Lung (tissue), 11 donors: ENCODE measurements at regions not wholly inside any gene's neighbourhood (a gene's known extent, or its start where the extent isn't known, plus 50 kb on each side); places are given as distances from the start of the nearest gene placed in this dataset.
"Not testable (repeated sequence)": the region's sequence is repeated elsewhere in the genome, so short reads cannot be mapped to it uniquely, and the experiment has no call there.

Experiments used
- ATAC-seq: fragments of 200-7000 bp; cut with Tn5 transposase; one replicate; pipeline ENCODE4 v1.9.1; 2020; ENCODE audit warnings: moderate number of reproducible peaks; ENCODE audit not compliant: insufficient read depth, low FRiP score
- DNase-seq, 3 donors: peaks; one replicate each; pipeline ENCODE4 v3.0.0-alpha.2; 2013 to 2017
- H3K27ac ChIP-seq, 2 donors: one replicate each; pipeline ENCODE4 v1.5.1; 2013; ENCODE audit warnings: mild to moderate bottlenecking in 2 of 2, moderate library complexity in 2 of 2, control low read depth in 1 of 2, inconsistent platforms in 1 of 2, low read depth in 1 of 2, low read length in 1 of 2
- H3K27me3 ChIP-seq, 3 donors: one replicate each; pipeline ENCODE4 v1.5.1; 2013; ENCODE audit warnings: low read length in 2 of 3; ENCODE audit not compliant: control insufficient read depth in 3 of 3, insufficient read depth in 3 of 3
- H3K36me3 ChIP-seq, 4 donors: one replicate each; pipeline ENCODE4 v1.5.1; 2013; ENCODE audit warnings: low read length in 4 of 4, mild to moderate bottlenecking in 1 of 4, moderate library complexity in 1 of 4; ENCODE audit not compliant: control insufficient read depth in 4 of 4, insufficient read depth in 4 of 4
- H3K4me1 ChIP-seq, 5 donors: one replicate each; pipeline ENCODE4 v1.5.1; 2013; ENCODE audit warnings: low read length in 5 of 5, mild to moderate bottlenecking in 2 of 5, moderate library complexity in 1 of 5; ENCODE audit not compliant: control insufficient read depth in 5 of 5, insufficient read depth in 5 of 5
- H3K4me3 ChIP-seq: one replicate; pipeline ENCODE4 v1.5.1; 2013; ENCODE audit warnings: mild to moderate bottlenecking, control low read depth, moderate library complexity
- H3K9ac ChIP-seq, 2 donors: one replicate each; pipeline ENCODE4 v1.5.1; 2013; ENCODE audit warnings: low read length in 2 of 2, control low read depth in 1 of 2; ENCODE audit not compliant: insufficient read depth in 1 of 2
- H3K9me3 ChIP-seq, 4 donors: one replicate each; pipeline ENCODE4 v1.5.1; 2013; ENCODE audit warnings: low read length in 3 of 4, mild to moderate bottlenecking in 1 of 4, moderate library complexity in 1 of 4; ENCODE audit not compliant: control insufficient read depth in 4 of 4, insufficient read depth in 3 of 4
- WGBS, 2 donors: extraction: QIAGEN DNeasy Blood & Tissue Kit; methylation state at CpG; one replicate each; pipeline ENCODE4 v1.1.7; 2013; 5-methylcytosine and 5-hydroxymethylcytosine counted together
- TF ChIP-seq, protein P1 (sequence below): IDR thresholded peaks from 2 replicates; pipeline ENCODE4 v1.5.1; 2012; ENCODE audit warnings: mild to moderate bottlenecking; ENCODE audit errors: control extremely low read depth, extremely low read depth
- donor health status: control.
- donor health status: control.
- donor health status: Bipolar disorder and iron deficiency.
- donor health status: healthy.
- donor health status: DM: yes; HTN: yes; CAD: no.

- no peak for DNase-seq
- Histone ChIP-seq H3K4me3 (no peak overlapping the region), H3K27me3 (no peaks in the 10 kb centered on the region), H3K27ac (no peak overlapping the region), H3K9me3 (peaks cover 0 to 5% (median 0%) of the 10 kb centered on the region in 4 donors), H3K4me1 (peaks cover 0 to 2% (median 0%) of the 10 kb centered on the region in 5 donors), H3K36me3 (no peaks in the 10 kb centered on the region), H3K9ac (no peak overlapping the region)
- 85 to 96% methylated on average over 2 of the region's 2 CpGs for WGBS, 2 donors
- TF ChIP-seq, protein P1, sequence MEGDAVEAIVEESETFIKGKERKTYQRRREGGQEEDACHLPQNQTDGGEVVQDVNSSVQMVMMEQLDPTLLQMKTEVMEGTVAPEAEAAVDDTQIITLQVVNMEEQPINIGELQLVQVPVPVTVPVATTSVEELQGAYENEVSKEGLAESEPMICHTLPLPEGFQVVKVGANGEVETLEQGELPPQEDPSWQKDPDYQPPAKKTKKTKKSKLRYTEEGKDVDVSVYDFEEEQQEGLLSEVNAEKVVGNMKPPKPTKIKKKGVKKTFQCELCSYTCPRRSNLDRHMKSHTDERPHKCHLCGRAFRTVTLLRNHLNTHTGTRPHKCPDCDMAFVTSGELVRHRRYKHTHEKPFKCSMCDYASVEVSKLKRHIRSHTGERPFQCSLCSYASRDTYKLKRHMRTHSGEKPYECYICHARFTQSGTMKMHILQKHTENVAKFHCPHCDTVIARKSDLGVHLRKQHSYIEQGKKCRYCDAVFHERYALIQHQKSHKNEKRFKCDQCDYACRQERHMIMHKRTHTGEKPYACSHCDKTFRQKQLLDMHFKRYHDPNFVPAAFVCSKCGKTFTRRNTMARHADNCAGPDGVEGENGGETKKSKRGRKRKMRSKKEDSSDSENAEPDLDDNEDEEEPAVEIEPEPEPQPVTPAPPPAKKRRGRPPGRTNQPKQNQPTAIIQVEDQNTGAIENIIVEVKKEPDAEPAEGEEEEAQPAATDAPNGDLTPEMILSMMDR = no peak
- ATAC-seq = no peak
These were observed 92.8 kb upstream of the MSH6 start for GRCh38 chr2:47690132-47690531.

GRCh38 chr2:47689118-47689517, 93.8 kb upstream of the MSH6 start:
- H3K27me3 ChIP-seq, H3K4me1 ChIP-seq, H3K27ac ChIP-seq, H3K9ac ChIP-seq, H3K4me3 ChIP-seq, H3K36me3 ChIP-seq, ATAC-seq, DNase-seq, H3K9me3 ChIP-seq: not testable (repeated sequence)
- 78 to 90% methylated on average over 4 of the region's 4 CpGs for WGBS, 2 donors

DNA sequence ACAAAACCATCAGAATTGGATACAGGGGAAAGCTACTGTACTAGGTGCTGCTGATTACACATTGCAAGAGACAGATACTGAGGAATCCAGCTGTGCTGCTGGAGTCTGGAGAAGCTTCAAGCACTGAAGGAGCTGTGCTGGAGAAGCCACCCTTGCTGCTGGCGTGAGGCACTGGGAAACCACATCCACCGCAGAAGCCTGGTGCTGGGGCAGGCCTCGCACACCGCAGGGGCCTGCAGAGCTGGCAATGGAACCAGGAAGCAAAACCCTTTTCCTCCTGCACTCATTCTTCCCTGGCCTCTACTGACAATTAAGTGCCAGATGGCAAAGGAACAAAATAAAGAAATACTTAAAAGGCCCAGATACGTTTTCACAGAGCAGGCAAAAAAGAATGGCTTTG, 94.4 kb upstream of the MSH6 start:
- H3K27ac ChIP-seq = no peak overlapping the region
- peaks cover 0 to 5% (median 0%) of the 10 kb centered on the region in 4 donors for H3K9me3 ChIP-seq
- WGBS, 2 donors = 74 to 83% methylated on average over 5 of the region's 5 CpGs
- no peak overlapping the region for H3K9ac ChIP-seq
- no peaks in the 10 kb centered on the region for H3K27me3 ChIP-seq
- DNase-seq = no peak
- H3K36me3 ChIP-seq = no peaks in the 10 kb centered on the region
- no peak for ATAC-seq
- no peaks in the 10 kb centered on the region for H3K4me1 ChIP-seq
- TF ChIP-seq, protein P1 = no peak
- no peak overlapping the region for H3K4me3 ChIP-seq

GRCh38 chr2:47687856-47688255, 95.1 kb upstream of the MSH6 start:
- 94 to 100% methylated on average over 1 of the region's 1 CpG for WGBS, 2 donors
- H3K27me3 ChIP-seq = no peaks in the 10 kb centered on the region
- ATAC-seq (no peak), DNase-seq (no peak)
- no peaks in the 10 kb centered on the region for H3K4me1 ChIP-seq
- H3K27ac ChIP-seq = no peak overlapping the region
- H3K4me3 ChIP-seq = no peak overlapping the region
- H3K9ac ChIP-seq = no peak overlapping the region
- no peaks in the 10 kb centered on the region for H3K36me3 ChIP-seq
- TF ChIP-seq, protein P1 = no peak
- peaks cover 0 to 5% (median 0%) of the 10 kb centered on the region in 4 donors for H3K9me3 ChIP-seq
